ENCODE measurements at regions not wholly inside any gene's neighbourhood (a gene's known extent, or its start where the extent isn't known, plus 50 kb on each side); places are given as distances from the start of the nearest gene placed in this dataset.

DNA sequence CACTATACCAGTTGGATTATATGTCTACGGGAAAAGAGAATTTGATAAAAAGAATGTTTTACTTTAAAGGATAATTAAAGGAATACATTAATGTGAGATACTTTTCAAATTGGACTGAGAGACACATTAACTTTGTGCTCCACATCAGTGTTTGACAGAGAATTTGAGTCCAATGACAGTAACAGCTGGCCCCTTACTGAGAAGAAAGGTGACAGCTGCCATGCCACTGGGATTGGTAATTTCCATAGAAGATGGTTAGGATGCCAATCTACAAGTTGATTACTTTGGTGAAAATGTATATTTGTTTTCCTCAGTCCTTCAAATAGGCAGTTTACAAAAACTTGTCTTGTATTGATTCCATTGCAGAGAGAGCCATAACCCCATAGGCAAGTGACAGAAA lies 578.4 kb downstream of the SLCO4C1 start:
- TF ChIP-seq CTCF (IDR thresholded peaks at IDR 0.05; ENCODE audit: low read depth, low read length) (no peak), POLR2A (IDR thresholded peaks at IDR 0.05; ENCODE audit: extremely low read depth, insufficient read length) (no peak), MYC (IDR thresholded peaks at IDR 0.05; ENCODE audit: low read depth, low read length) (no peak)
- TF ChIP-seq, protein P1, sequence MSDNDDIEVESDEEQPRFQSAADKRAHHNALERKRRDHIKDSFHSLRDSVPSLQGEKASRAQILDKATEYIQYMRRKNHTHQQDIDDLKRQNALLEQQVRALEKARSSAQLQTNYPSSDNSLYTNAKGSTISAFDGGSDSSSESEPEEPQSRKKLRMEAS (IDR thresholded peaks at IDR 0.05; ENCODE audit: low read depth, low read length): no peak
